Breast epithelium (tissue), 3 donors: ENCODE measurements at regions not wholly inside any gene's neighbourhood (a gene's known extent, or its start where the extent isn't known, plus 50 kb on each side); places are given as distances from the start of the nearest gene placed in this dataset.

ENCODE experiments used
- POLR2A ChIP-seq: fragments of 450-650 bp; IDR thresholded peaks from one replicate; pipeline ENCODE4 v1.6.1; 2016; ENCODE audit warnings: antibody characterized with exemption, mild to moderate bottlenecking, moderate library complexity
- TF ChIP-seq, protein P1 (sequence below), 3 donors: fragments of 450-650 bp; IDR thresholded peaks; one replicate each; pipeline ENCODE4 v1.5.1; 2016 to 2017; ENCODE audit warnings: antibody characterized with exemption in 3 of 3, mild to moderate bottlenecking in 3 of 3, moderate library complexity in 3 of 3

GRCh38 chr18:5606951-5607350, 63.2 kb upstream of the EPB41L3 start:
- TF ChIP-seq, protein P1, sequence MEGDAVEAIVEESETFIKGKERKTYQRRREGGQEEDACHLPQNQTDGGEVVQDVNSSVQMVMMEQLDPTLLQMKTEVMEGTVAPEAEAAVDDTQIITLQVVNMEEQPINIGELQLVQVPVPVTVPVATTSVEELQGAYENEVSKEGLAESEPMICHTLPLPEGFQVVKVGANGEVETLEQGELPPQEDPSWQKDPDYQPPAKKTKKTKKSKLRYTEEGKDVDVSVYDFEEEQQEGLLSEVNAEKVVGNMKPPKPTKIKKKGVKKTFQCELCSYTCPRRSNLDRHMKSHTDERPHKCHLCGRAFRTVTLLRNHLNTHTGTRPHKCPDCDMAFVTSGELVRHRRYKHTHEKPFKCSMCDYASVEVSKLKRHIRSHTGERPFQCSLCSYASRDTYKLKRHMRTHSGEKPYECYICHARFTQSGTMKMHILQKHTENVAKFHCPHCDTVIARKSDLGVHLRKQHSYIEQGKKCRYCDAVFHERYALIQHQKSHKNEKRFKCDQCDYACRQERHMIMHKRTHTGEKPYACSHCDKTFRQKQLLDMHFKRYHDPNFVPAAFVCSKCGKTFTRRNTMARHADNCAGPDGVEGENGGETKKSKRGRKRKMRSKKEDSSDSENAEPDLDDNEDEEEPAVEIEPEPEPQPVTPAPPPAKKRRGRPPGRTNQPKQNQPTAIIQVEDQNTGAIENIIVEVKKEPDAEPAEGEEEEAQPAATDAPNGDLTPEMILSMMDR (IDR thresholded peaks at IDR 0.05): no peak
- TF ChIP-seq POLR2A: no peak
